ENCODE measurements at regions not wholly inside any gene's neighbourhood (a gene's known extent, or its start where the extent isn't known, plus 50 kb on each side); places are given as distances from the start of the nearest gene placed in this dataset.

DNA sequence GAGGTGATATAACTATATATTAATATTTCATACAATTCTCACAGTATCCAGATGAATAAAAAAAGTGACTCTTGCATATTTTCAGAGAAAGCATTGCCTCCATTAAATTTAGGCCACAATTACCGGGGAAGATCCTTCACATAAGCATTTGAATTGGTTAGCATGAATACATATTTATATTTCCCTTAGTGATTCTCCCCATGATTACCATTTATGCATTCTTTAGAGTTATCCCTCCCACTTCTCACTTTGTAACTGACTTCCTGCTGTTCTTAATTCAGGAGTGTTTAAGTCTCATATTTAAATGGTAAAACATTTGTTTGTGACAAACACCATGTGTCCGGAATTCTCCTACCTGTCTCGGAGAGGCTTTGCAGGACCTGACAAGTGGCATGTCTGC is 523.4 kb downstream of the CCDC85A start:
- Histone ChIP-seq H3K27ac (no peak overlapping the region), H3K79me2 (ENCODE audit: low read depth) (no peaks in the 10 kb centered on the region), H3K9me2 (ENCODE audit: insufficient read depth) (no peaks in the 10 kb centered on the region), H3K9me3 (ENCODE audit: insufficient read depth, low read depth) (no peaks in the 10 kb centered on the region), H2AFZ (no peak overlapping the region), H3K4me2 (no peak overlapping the region), H3F3A (ENCODE audit: insufficient read depth, low read depth) (no peaks in the 10 kb centered on the region), H3K27me3 (ENCODE audit: insufficient read depth, low read depth) (0 out of 2 replicates have a peak, but pooled peaks cover 5% of the 10 kb centered on the region), H3K36me3 (ENCODE audit: low read depth) (no peaks in the 10 kb centered on the region), H3K4me3 (no peak overlapping the region), H3K4me1 (replicated peaks; ENCODE audit: insufficient read depth) (no peaks in the 10 kb centered on the region), H4K20me1 (ENCODE audit: insufficient read depth) (no peaks in the 10 kb centered on the region)
- no peak for DNase-seq
- intact Hi-C loops (cut with micrococcal nuclease; ENCODE audit: unreplicated experiment) = no loop called here
- TF ChIP-seq CTCF (conservative IDR thresholded peaks at IDR 0.05) = no peak
- no peak for TF ChIP-seq EZH2 (IDR thresholded peaks at IDR 0.05; ENCODE audit: low read depth)
- ChIA-PET CTCF (no interaction called here), POLR2A (ENCODE audit: unreplicated experiment) (no interaction called here)
- BruUV-seq (replicated peaks) = no TSS peak

GRCh38 chr2:56707650-56708049 is 523.9 kb downstream of the CCDC85A start:
- ChIA-PET POLR2A (ENCODE audit: unreplicated experiment) (no interaction called here), CTCF (no interaction called here)
- intact Hi-C loops (cut with micrococcal nuclease; ENCODE audit: unreplicated experiment) = no loop called here
- H3K4me2 ChIP-seq = no peak overlapping the region
- no peak overlapping the region for H2AFZ ChIP-seq
- no TSS peak for BruUV-seq (replicated peaks)
- H3K9me2 ChIP-seq (ENCODE audit: insufficient read depth) = no peaks in the 10 kb centered on the region
- no peak for DNase-seq
- no peak overlapping the region for H3K4me3 ChIP-seq
- no peaks in the 10 kb centered on the region for H3K9me3 ChIP-seq (ENCODE audit: insufficient read depth, low read depth)
- no peaks in the 10 kb centered on the region for H3K79me2 ChIP-seq (ENCODE audit: low read depth)
- H3K4me1 ChIP-seq (replicated peaks; ENCODE audit: insufficient read depth) = no peaks in the 10 kb centered on the region
- no peaks in the 10 kb centered on the region for H3F3A ChIP-seq (ENCODE audit: insufficient read depth, low read depth)
- no peaks in the 10 kb centered on the region for H4K20me1 ChIP-seq (ENCODE audit: insufficient read depth)
- H3K36me3 ChIP-seq (ENCODE audit: low read depth) = no peaks in the 10 kb centered on the region
- H3K27ac ChIP-seq = no peak overlapping the region
- TF ChIP-seq CTCF (conservative IDR thresholded peaks at IDR 0.05) (no peak), EZH2 (IDR thresholded peaks at IDR 0.05; ENCODE audit: low read depth) (no peak)
- 0 out of 2 replicates have a peak, but pooled peaks cover 5% of the 10 kb centered on the region for H3K27me3 ChIP-seq (ENCODE audit: insufficient read depth, low read depth)

- Histone ChIP-seq H3F3A (ENCODE audit: insufficient read depth, low read depth) (no peaks in the 10 kb centered on the region), H2AFZ (no peak overlapping the region), H4K20me1 (ENCODE audit: insufficient read depth) (no peaks in the 10 kb centered on the region), H3K4me2 (no peak overlapping the region), H3K27me3 (ENCODE audit: insufficient read depth, low read depth) (no peaks in the 10 kb centered on the region), H3K36me3 (ENCODE audit: low read depth) (no peaks in the 10 kb centered on the region), H3K79me2 (ENCODE audit: low read depth) (no peaks in the 10 kb centered on the region), H3K9me2 (ENCODE audit: insufficient read depth) (no peaks in the 10 kb centered on the region), H3K4me3 (no peak overlapping the region), H3K27ac (no peak overlapping the region), H3K4me1 (replicated peaks; ENCODE audit: insufficient read depth) (no peaks in the 10 kb centered on the region), H3K9me3 (ENCODE audit: insufficient read depth, low read depth) (no peaks in the 10 kb centered on the region)
- BruUV-seq (replicated peaks) = no TSS peak
- no peak for DNase-seq
- ChIA-PET CTCF (no interaction called here), POLR2A (ENCODE audit: unreplicated experiment) (no interaction called here)
- intact Hi-C loops (cut with micrococcal nuclease; ENCODE audit: unreplicated experiment) = no loop called here
- TF ChIP-seq EZH2 (IDR thresholded peaks at IDR 0.05; ENCODE audit: low read depth) = no peak
- TF ChIP-seq CTCF (conservative IDR thresholded peaks at IDR 0.05) = no peak
Observed at GRCh38 chr2:56709181-56709580, 525.4 kb downstream of the CCDC85A start.

All from PC-9 (cell line).